Panc1 (cell line): ENCODE measurements at regions not wholly inside any gene's neighbourhood (a gene's known extent, or its start where the extent isn't known, plus 50 kb on each side); places are given as distances from the start of the nearest gene placed in this dataset.

Experiments used
- POLR2AphosphoS5 ChIP-seq: IDR thresholded peaks from 2 replicates; pipeline ENCODE4 v1.6.1; 2012; ENCODE audit warnings: mild to moderate bottlenecking, low read depth, low read length, moderate library complexity
- SIN3A ChIP-seq: IDR thresholded peaks from 2 replicates; pipeline ENCODE4 v1.6.1; 2012; ENCODE audit warnings: low read depth, mild to moderate bottlenecking, low read length, moderate library complexity, borderline replicate concordance; ENCODE audit not compliant: insufficient read depth
- TF ChIP-seq, protein P1 (sequence below): fragments of 450-650 bp; IDR thresholded peaks from 2 replicates; pipeline ENCODE4 v1.5.1; 2017; ENCODE audit warnings: mild to moderate bottlenecking

DNA sequence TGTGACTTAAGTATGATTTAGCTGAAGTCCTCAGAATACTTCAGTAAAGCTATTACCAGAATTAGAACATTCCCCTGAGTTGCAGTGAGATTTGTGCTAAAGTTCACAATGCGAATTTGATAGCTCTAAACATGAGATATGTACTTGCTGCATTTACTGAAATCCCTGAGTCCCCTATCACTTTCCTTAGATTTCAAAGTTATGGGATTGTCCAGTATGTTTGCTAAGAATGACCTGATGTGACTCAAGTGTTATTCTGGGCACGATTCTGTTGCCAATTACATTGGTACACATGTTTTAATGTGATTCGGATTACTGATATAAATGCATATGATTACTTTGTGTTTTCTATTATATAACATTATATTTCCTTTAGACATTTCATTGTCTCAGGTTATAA lies 91.3 kb upstream of the AMOT start:
- TF ChIP-seq, protein P1, sequence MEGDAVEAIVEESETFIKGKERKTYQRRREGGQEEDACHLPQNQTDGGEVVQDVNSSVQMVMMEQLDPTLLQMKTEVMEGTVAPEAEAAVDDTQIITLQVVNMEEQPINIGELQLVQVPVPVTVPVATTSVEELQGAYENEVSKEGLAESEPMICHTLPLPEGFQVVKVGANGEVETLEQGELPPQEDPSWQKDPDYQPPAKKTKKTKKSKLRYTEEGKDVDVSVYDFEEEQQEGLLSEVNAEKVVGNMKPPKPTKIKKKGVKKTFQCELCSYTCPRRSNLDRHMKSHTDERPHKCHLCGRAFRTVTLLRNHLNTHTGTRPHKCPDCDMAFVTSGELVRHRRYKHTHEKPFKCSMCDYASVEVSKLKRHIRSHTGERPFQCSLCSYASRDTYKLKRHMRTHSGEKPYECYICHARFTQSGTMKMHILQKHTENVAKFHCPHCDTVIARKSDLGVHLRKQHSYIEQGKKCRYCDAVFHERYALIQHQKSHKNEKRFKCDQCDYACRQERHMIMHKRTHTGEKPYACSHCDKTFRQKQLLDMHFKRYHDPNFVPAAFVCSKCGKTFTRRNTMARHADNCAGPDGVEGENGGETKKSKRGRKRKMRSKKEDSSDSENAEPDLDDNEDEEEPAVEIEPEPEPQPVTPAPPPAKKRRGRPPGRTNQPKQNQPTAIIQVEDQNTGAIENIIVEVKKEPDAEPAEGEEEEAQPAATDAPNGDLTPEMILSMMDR, result no peak
- no peak for TF ChIP-seq SIN3A
- no peak for TF ChIP-seq POLR2AphosphoS5
